IMR-90 (cell line): ENCODE measurements at regions not wholly inside any gene's neighbourhood (a gene's known extent, or its start where the extent isn't known, plus 50 kb on each side); places are given as distances from the start of the nearest gene placed in this dataset.

Experiments used
- ATAC-seq: fragments of 200-7000 bp; cut with Tn5 transposase; 2 replicates; pipeline ENCODE4 v1.9.1; 2020; ENCODE audit warnings: low read depth, mild to moderate bottlenecking, moderate library complexity
- BruUV-seq: library from RNA; stranded (reverse); fragments of 400-500 nt; replicated peaks from 2 replicates; lab custom pipeline; 2021; lab: Mats Ljungman, UMichigan
- CTCF ChIA-PET: fragments of 300-600 bp; formaldehyde crosslinking; extraction: SDS; loops from one replicate; lab custom pipeline; 2021; ENCODE audit warnings: antibody characterized with exemption; lab: Yijun Ruan, JAX
- POLR2A ChIA-PET: fragments of 300-600 bp; sonication (Branson Sonifier 250); formaldehyde crosslinking; loops from one replicate; lab custom pipeline; 2022; ENCODE audit warnings: antibody characterized with exemption; ENCODE audit not compliant: unreplicated experiment; lab: Charles Lee
- DNase-seq: peaks from one replicate; pipeline ENCODE4 v3.0.0; 2013
- H2AFZ ChIP-seq: replicated peaks from 2 replicates; pipeline ENCODE3; 2013; ENCODE audit warnings: low read length, mild to moderate bottlenecking; ENCODE audit not compliant: poor library complexity
- H2AK5ac ChIP-seq: 2 replicates; pipeline ENCODE4 v1.6.1; 2013; ENCODE audit warnings: low read depth, low read length, inconsistent platforms
- H2AK9ac ChIP-seq: replicated peaks from 2 replicates; pipeline ENCODE3; 2013; ENCODE audit warnings: mild to moderate bottlenecking, low read depth, low read length, moderate library complexity; ENCODE audit not compliant: poor library complexity
- H2BK120ac ChIP-seq: 2 replicates; pipeline ENCODE4 v1.6.1; 2013; ENCODE audit warnings: low read depth, low read length, inconsistent platforms
- H2BK15ac ChIP-seq: 3 replicates; pipeline ENCODE4 v1.6.1; 2013; ENCODE audit warnings: low read depth, low read length, inconsistent platforms
- H2BK20ac ChIP-seq: 2 replicates; pipeline ENCODE4 v1.6.1; 2013; ENCODE audit warnings: low read depth, mild to moderate bottlenecking, inconsistent platforms, low read length, moderate library complexity
- H2BK5ac ChIP-seq: 2 replicates; pipeline ENCODE4 v1.6.1; 2013; ENCODE audit warnings: mild to moderate bottlenecking, low read depth, low read length, inconsistent platforms; ENCODE audit not compliant: poor library complexity, severe bottlenecking
- H3K14ac ChIP-seq: replicated peaks from 2 replicates; pipeline ENCODE4 v1.6.1; 2013; ENCODE audit warnings: low read depth, low read length, inconsistent platforms
- H3K18ac ChIP-seq: 2 replicates; pipeline ENCODE4 v1.6.1; 2013; ENCODE audit warnings: low read depth, low read length, control low read depth
- H3K23ac ChIP-seq: 2 replicates; pipeline ENCODE4 v1.6.1; 2013; ENCODE audit warnings: low read depth, low read length, inconsistent platforms
- H3K27ac ChIP-seq: 2 replicates; pipeline ENCODE4 v1.5.1; 2013; ENCODE audit warnings: mild to moderate bottlenecking, control low read depth, low read length; ENCODE audit not compliant: insufficient read depth
- H3K27me3 ChIP-seq: 2 replicates; pipeline ENCODE4 v1.6.1; 2013; ENCODE audit warnings: low read length; ENCODE audit not compliant: control insufficient read depth, insufficient read depth
- H3K36me3 ChIP-seq: 2 replicates; pipeline ENCODE4 v1.6.1; 2013; ENCODE audit warnings: low read length, mixed read lengths; ENCODE audit not compliant: control insufficient read depth, insufficient read depth
- H3K4ac ChIP-seq: 2 replicates; pipeline ENCODE4 v1.6.1; 2013; ENCODE audit warnings: low read depth, low read length, inconsistent platforms
- H3K4me1 ChIP-seq: 2 replicates; pipeline ENCODE4 v1.6.1; 2013; ENCODE audit warnings: low read length, mixed read lengths; ENCODE audit not compliant: control insufficient read depth, insufficient read depth
- H3K4me2 ChIP-seq: 2 replicates; pipeline ENCODE4 v1.6.1; 2013; ENCODE audit warnings: low read depth, mild to moderate bottlenecking, control low read depth, low read length, moderate library complexity
- H3K4me3 ChIP-seq: 2 replicates; pipeline ENCODE4 v1.5.1; 2013; ENCODE audit warnings: low read depth, mild to moderate bottlenecking, control low read depth, low read length, moderate library complexity; ENCODE audit not compliant: insufficient read depth
- H3K56ac ChIP-seq: 2 replicates; pipeline ENCODE4 v1.6.1; 2013; ENCODE audit warnings: low read length, inconsistent platforms; ENCODE audit not compliant: insufficient read depth; ENCODE audit errors: extremely low read depth
- H3K79me1 ChIP-seq, 2 experiments: 2 replicates each; pipeline ENCODE4 v1.6.1; 2013; ENCODE audit warnings: low read length in 2 of 2, inconsistent platforms in 1 of 2, low read depth in 1 of 2
- H3K9ac ChIP-seq: 2 replicates; pipeline ENCODE4 v1.6.1; 2013; ENCODE audit warnings: low read depth, low read length, control low read depth
- H3K9me1 ChIP-seq: 2 replicates; pipeline ENCODE4 v1.6.1; 2013; ENCODE audit warnings: low read length, inconsistent platforms; ENCODE audit not compliant: insufficient read depth
- H3K9me3 ChIP-seq: 2 replicates; pipeline ENCODE4 v1.6.1; 2013; ENCODE audit warnings: low read length; ENCODE audit not compliant: control insufficient read depth, insufficient read depth
- H4K20me1 ChIP-seq: 2 replicates; pipeline ENCODE4 v1.6.1; 2013; ENCODE audit warnings: low read length, inconsistent platforms; ENCODE audit not compliant: insufficient read depth
- H4K5ac ChIP-seq: 2 replicates; pipeline ENCODE4 v1.6.1; 2013; ENCODE audit warnings: mild to moderate bottlenecking, low read depth, low read length, control low read depth
- H4K8ac ChIP-seq, 2 experiments: 2 replicates each; pipeline ENCODE4 v1.6.1; 2013; ENCODE audit warnings: low read depth in 2 of 2, low read length in 2 of 2, control low read depth in 1 of 2, inconsistent platforms in 1 of 2
- H4K91ac ChIP-seq: 2 replicates; pipeline ENCODE4 v1.6.1; 2013; ENCODE audit warnings: low read depth, low read length, inconsistent platforms; ENCODE audit not compliant: insufficient read depth
- MAFK ChIP-seq: IDR thresholded peaks from 2 replicates; pipeline ENCODE4 v1.6.1; 2012; ENCODE audit warnings: low read depth, low read length, improper control_type of control experiment
- RCOR1 ChIP-seq: IDR thresholded peaks from 2 replicates; pipeline ENCODE4 v1.6.1; 2012; ENCODE audit warnings: mild to moderate bottlenecking, low read length, improper control_type of control experiment; ENCODE audit not compliant: insufficient replicate concordance
- RFX5 ChIP-seq: IDR thresholded peaks from 2 replicates; pipeline ENCODE4 v1.8.0; 2012; ENCODE audit warnings: low read depth, mild to moderate bottlenecking, low read length, moderate library complexity
- WGBS, 2 experiments: methylation state at CpG; one replicate each; pipeline versions ENCODE4 v1.1.5 to v1.1.7; 2013; ENCODE audit warnings: missing lambda C conversion rate in 2 of 2; ENCODE audit not compliant: insufficient read length in 1 of 2; ENCODE audit errors: extremely low coverage in 2 of 2; 5-methylcytosine and 5-hydroxymethylcytosine counted together
- dilution Hi-C: fragments of 300-500 bp; cut with HindIII; formaldehyde crosslinking; loops from one replicate; pipeline ENCODE4 v1.14.3; 2018; ENCODE audit warnings: low sequenced_read_pairs; ENCODE audit not compliant: unreplicated experiment
- in situ Hi-C: fragments of 300-500 bp; cut with MboI; formaldehyde crosslinking; loops from 3 replicates; pipeline ENCODE4 v1.14.3; 2019; ENCODE audit warnings: low sequenced_read_pairs, inconsistent platforms, mixed read lengths
- intact Hi-C: fragments of 100-400 bp; cut with micrococcal nuclease; formaldehyde crosslinking; loops from 2 replicates; pipeline ENCODE4 v1.10.0; 2022

- DNase-seq (no peak), ATAC-seq (no peak)
- H2AK5ac ChIP-seq: no peak overlapping the region
- H2AK9ac ChIP-seq: no peak overlapping the region
- H3K14ac ChIP-seq: no peak overlapping the region
- BruUV-seq: no TSS peak
- H3K4me1 ChIP-seq: no peaks in the 10 kb centered on the region
- H3K9me3 ChIP-seq: no peaks in the 10 kb centered on the region
- H3K4me3 ChIP-seq: no peak overlapping the region
- H3K27me3 ChIP-seq: no peaks in the 10 kb centered on the region
- no peak overlapping the region for H3K4ac ChIP-seq
- H3K79me1 ChIP-seq: no peaks in the 10 kb centered on the region
- H4K8ac ChIP-seq: no peak overlapping the region
- no peaks in the 10 kb centered on the region for H4K20me1 ChIP-seq
- ChIA-PET CTCF (no interaction called here), POLR2A (no interaction called here)
- no peak overlapping the region for H3K9ac ChIP-seq
- no CpG with 5 or more reads among the region's 1 CpG for WGBS, 2 experiments
- no peak overlapping the region for H4K5ac ChIP-seq
- H2BK120ac ChIP-seq: no peak overlapping the region
- H4K91ac ChIP-seq: no peak overlapping the region
- no peak overlapping the region for H2BK5ac ChIP-seq
- H2BK15ac ChIP-seq: no peak overlapping the region
- no peak overlapping the region for H3K4me2 ChIP-seq
- H3K18ac ChIP-seq: no peak overlapping the region
- in situ Hi-C loops (no loop called here), dilution Hi-C loops (no loop called here), intact Hi-C loops (no loop called here)
- no peak overlapping the region for H3K27ac ChIP-seq
- no peak for TF ChIP-seq RFX5
- no peak for TF ChIP-seq RCOR1
- TF ChIP-seq MAFK: no peak
- H3K9me1 ChIP-seq: no peaks in the 10 kb centered on the region
- H2AFZ ChIP-seq: no peak overlapping the region
- no peak overlapping the region for H3K56ac ChIP-seq
- no peak overlapping the region for H3K23ac ChIP-seq
- H3K36me3 ChIP-seq: no peaks in the 10 kb centered on the region
- H2BK20ac ChIP-seq: no peak overlapping the region
Measured at GRCh38 chr6:118400098-118400497, 148.0 kb upstream of the PLN start.
